ENCODE measurements at regions not wholly inside any gene's neighbourhood (a gene's known extent, or its start where the extent isn't known, plus 50 kb on each side); places are given as distances from the start of the nearest gene placed in this dataset.

DNA sequence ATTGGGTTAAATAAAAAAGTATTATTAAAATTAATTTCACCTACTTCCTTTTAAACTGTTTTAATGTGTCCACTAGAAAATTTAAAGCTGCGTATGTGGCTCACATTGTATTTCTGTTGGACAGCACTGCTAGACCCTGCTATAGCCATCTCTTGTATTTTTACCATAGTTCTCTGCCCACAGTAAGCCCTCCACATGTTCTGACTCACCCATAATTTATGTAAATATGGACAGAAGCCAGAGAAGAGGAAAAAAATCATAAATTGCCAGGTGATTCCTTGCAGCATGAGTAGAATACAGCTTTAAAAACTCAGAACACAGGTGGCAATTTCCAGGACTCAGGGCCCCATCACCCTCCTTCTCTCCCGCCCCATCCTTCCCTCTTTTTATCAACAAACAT lies 142.4 kb upstream of the MEX3C start:
- no TSS peak for BruUV-seq (replicated peaks)
- 66% methylated on average over 2 of the region's 2 CpGs for WGBS (ENCODE audit: insufficient coverage, insufficient replicate concordance, low lambda C conversion rate, missing lambda C conversion rate)

DNA sequence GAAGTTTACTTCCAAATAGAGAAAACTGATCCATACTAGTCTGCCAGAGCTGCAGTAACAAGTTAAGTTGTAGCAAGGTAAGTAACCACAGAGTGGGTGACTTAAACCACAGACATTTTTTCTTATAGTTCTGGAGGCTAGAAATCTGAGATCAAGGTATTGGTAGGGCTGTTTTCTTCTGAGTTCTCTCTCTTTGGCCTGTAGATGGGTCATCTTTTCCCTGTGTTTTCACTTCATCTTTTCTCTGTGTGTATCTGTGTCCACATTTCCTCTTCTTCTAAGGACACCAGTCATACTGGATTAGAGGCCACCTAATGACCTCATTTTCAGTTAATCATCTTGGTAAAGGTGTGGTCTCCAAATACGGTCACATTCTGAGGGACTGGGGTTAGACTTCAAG lies 142.9 kb upstream of the MEX3C start:
- ChIA-PET RAD21 (ENCODE audit: unreplicated experiment) (no interaction called here), SMC1A (ENCODE audit: uncharacterized antibody, unreplicated experiment) (interaction anchor here (0.5 kb wide), 1 partner anchor 37 kb away, joined by 3 read pairs; no protein-coding TSS in a partner anchor), POLR2A (no interaction called here), CTCF (interaction anchor here (0.7 kb wide), 1 partner anchor 86 kb away, joined by 4 read pairs; no protein-coding TSS in a partner anchor)
- H3K27me3 ChIP-seq (replicated peaks in 1 of 2; ENCODE audit: control insufficient read depth in 2 of 2, insufficient read depth in 2 of 2, low read length in 1 of 2) = no peaks in the 10 kb centered on the region
- FAIRE-seq (no peak), ATAC-seq (peak; percentile 29), DNase-seq (ENCODE audit: low read depth, low spot score) (no peak)
- no peaks in the 10 kb centered on the region for H3K4me1 ChIP-seq (ENCODE audit: control insufficient read depth, insufficient read depth, low read length)
- WGBS (ENCODE audit: insufficient coverage, insufficient replicate concordance, low lambda C conversion rate, missing lambda C conversion rate) = 0% methylated on average over 1 of the region's 1 CpG
- peak in 1 of 2 experiments; percentile 18; a peak in 1 of 4 replicates for TF ChIP-seq IKZF2 (IDR thresholded peaks at IDR 0.05)
- peak; percentile 30; the same call in 1 of the 2 replicates for TF ChIP-seq NFIC (IDR thresholded peaks at IDR 0.05; ENCODE audit: low read depth, low read length)
- no peak for TF ChIP-seq TCF12 (IDR thresholded peaks at IDR 0.05; ENCODE audit: low read depth, low read length)
- TF ChIP-seq, protein P1, sequence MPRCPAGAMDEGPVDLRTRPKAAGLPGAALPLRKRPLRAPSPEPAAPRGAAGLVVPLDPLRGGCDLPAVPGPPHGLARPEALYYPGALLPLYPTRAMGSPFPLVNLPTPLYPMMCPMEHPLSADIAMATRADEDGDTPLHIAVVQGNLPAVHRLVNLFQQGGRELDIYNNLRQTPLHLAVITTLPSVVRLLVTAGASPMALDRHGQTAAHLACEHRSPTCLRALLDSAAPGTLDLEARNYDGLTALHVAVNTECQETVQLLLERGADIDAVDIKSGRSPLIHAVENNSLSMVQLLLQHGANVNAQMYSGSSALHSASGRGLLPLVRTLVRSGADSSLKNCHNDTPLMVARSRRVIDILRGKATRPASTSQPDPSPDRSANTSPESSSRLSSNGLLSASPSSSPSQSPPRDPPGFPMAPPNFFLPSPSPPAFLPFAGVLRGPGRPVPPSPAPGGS (IDR thresholded peaks at IDR 0.05; ENCODE audit: borderline replicate concordance, insufficient read depth, low read depth, low read length, poor library complexity, severe bottlenecking) = no peak
- 0 out of 2 replicates have a peak, but pooled peaks have one; percentile 27 for TF ChIP-seq SPI1 (IDR thresholded peaks at IDR 0.05; ENCODE audit: borderline replicate concordance, insufficient read depth, low read depth, low read length)
- peak; percentile 45; the same call in 1 of the 2 replicates for TF ChIP-seq RUNX3 (IDR thresholded peaks at IDR 0.05; ENCODE audit: low read length)
- TF ChIP-seq JUNB (IDR thresholded peaks at IDR 0.05) = peak; percentile 38; the same call in 1 of the 2 replicates
- H2AFZ ChIP-seq (ENCODE audit: control insufficient read depth, low read depth, low read length) = no peak overlapping the region
- H3K36me3 ChIP-seq (ENCODE audit: control insufficient read depth in 2 of 2, insufficient read depth in 2 of 2, low read length in 1 of 2) = no peaks in the 10 kb centered on the region
- BruUV-seq (replicated peaks) = no TSS peak
- no peak overlapping the region for H3K4me3 ChIP-seq
- H3K79me2 ChIP-seq (ENCODE audit: control insufficient read depth, insufficient read depth, low read length) = no peaks in the 10 kb centered on the region
- intact Hi-C loops (cut with micrococcal nuclease; ENCODE audit: unreplicated experiment) (no loop called here), in situ Hi-C loops (cut with MboI) (no loop called here)
- no peaks in the 10 kb centered on the region for H3K9me3 ChIP-seq (replicated peaks; ENCODE audit: control insufficient read depth, insufficient read depth, low read length)
- no peak overlapping the region for H3K9ac ChIP-seq (ENCODE audit: control insufficient read depth, insufficient read depth, low read length)
- no peak overlapping the region for H3K27ac ChIP-seq (ENCODE audit: control insufficient read depth, insufficient read depth)
- no peak overlapping the region for H3K4me2 ChIP-seq (ENCODE audit: control insufficient read depth, insufficient read depth)
- H4K20me1 ChIP-seq (ENCODE audit: control insufficient read depth, insufficient read depth) = no peaks in the 10 kb centered on the region

More for the DNA sequence above, 142.4 kb upstream of the MEX3C start:
- Histone ChIP-seq H3K36me3 (ENCODE audit: control insufficient read depth in 2 of 2, insufficient read depth in 2 of 2, low read length in 1 of 2) (no peaks in the 10 kb centered on the region), H3K79me2 (ENCODE audit: control insufficient read depth, insufficient read depth, low read length) (no peaks in the 10 kb centered on the region), H3K27me3 (replicated peaks in 1 of 2; ENCODE audit: control insufficient read depth in 2 of 2, insufficient read depth in 2 of 2, low read length in 1 of 2) (no peaks in the 10 kb centered on the region), H2AFZ (ENCODE audit: control insufficient read depth, low read depth, low read length) (no peak overlapping the region), H3K9me3 (replicated peaks; ENCODE audit: control insufficient read depth, insufficient read depth, low read length) (no peaks in the 10 kb centered on the region), H3K9ac (ENCODE audit: control insufficient read depth, insufficient read depth, low read length) (no peak overlapping the region), H4K20me1 (ENCODE audit: control insufficient read depth, insufficient read depth) (no peaks in the 10 kb centered on the region), H3K4me1 (ENCODE audit: control insufficient read depth, insufficient read depth, low read length) (no peaks in the 10 kb centered on the region), H3K4me2 (ENCODE audit: control insufficient read depth, insufficient read depth) (no peak overlapping the region), H3K27ac (ENCODE audit: control insufficient read depth, insufficient read depth) (no peak overlapping the region), H3K4me3 (no peak overlapping the region)
- ChIA-PET SMC1A (ENCODE audit: uncharacterized antibody, unreplicated experiment) (no interaction called here), POLR2A (no interaction called here), CTCF (interaction anchor here (0.7 to 0.9 kb wide), 2 partner anchors 83 to 86 kb away, joined by 3 to 4 read pairs; no protein-coding TSS in a partner anchor), RAD21 (ENCODE audit: unreplicated experiment) (no interaction called here)
- DNase-seq (ENCODE audit: low read depth, low spot score) = no peak
- in situ Hi-C loops (cut with MboI) (loop anchor here (5.0 kb wide), 1 partner anchor 47 kb away; no protein-coding TSS in a partner anchor), intact Hi-C loops (cut with micrococcal nuclease; ENCODE audit: unreplicated experiment) (no loop called here)
- no peak for ATAC-seq
- TF ChIP-seq RUNX3 (IDR thresholded peaks at IDR 0.05; ENCODE audit: low read length) (no peak), IRF4 (IDR thresholded peaks at IDR 0.05; ENCODE audit: low read depth, low read length) (no peak), HCFC1 (IDR thresholded peaks at IDR 0.05; ENCODE audit: low read length) (no peak), TCF7 (IDR thresholded peaks at IDR 0.05; ENCODE audit: borderline replicate concordance) (no peak), STAT1 (conservative IDR thresholded peaks at IDR 0.05) (no peak), CEBPB (IDR thresholded peaks at IDR 0.05; ENCODE audit: borderline replicate concordance in 1 of 2, low read depth in 2 of 2, low read length in 2 of 2) (no peak), SUZ12 (IDR thresholded peaks at IDR 0.05; ENCODE audit: unreplicated experiment) (no peak)
- TF ChIP-seq, protein P2, sequence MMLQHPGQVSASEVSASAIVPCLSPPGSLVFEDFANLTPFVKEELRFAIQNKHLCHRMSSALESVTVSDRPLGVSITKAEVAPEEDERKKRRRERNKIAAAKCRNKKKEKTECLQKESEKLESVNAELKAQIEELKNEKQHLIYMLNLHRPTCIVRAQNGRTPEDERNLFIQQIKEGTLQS (IDR thresholded peaks at IDR 0.05; ENCODE audit: borderline replicate concordance, extremely low read depth, low read depth, low read length) = no peak
- no peak for FAIRE-seq

Measured in GM12878 (cell line).